GM21737 (cell line): ENCODE measurements at regions not wholly inside any gene's neighbourhood (a gene's known extent, or its start where the extent isn't known, plus 50 kb on each side); places are given as distances from the start of the nearest gene placed in this dataset.
"Not testable (repeated sequence)": the region's sequence is repeated elsewhere in the genome, so short reads cannot be mapped to it uniquely, and the experiment has no call there.

Experiments used
- ATAC-seq: cut with Tn5 transposase; IDR thresholded peaks from one replicate; pipeline ENCODE4 v1.9.1; 2021; ENCODE audit warnings: mild to moderate bottlenecking, moderate library complexity; ENCODE audit not compliant: unreplicated experiment

GRCh38 chr14:99995700-99996356 lies 69.4 kb upstream of the EVL start:
- ATAC-seq = peak; percentile 99

- no peak for ATAC-seq
Measured at GRCh38 chr14:99996951-99997571, 68.2 kb upstream of the EVL start.

- ATAC-seq = not testable (repeated sequence)
Measured at GRCh38 chr14:100000398-100000797, 64.8 kb upstream of the EVL start.

GRCh38 chr14:100004392-100004791 lies 60.8 kb upstream of the EVL start:
- ATAC-seq = no peak

GRCh38 chr14:100007254-100007653 lies 58.0 kb upstream of the EVL start:
- no peak for ATAC-seq

- not testable (repeated sequence) for ATAC-seq
Measured at GRCh38 chr14:100009802-100010201, 55.4 kb upstream of the EVL start.

GRCh38 chr14:100010679-100011078 lies 54.5 kb upstream of the EVL start:
- no peak for ATAC-seq

GRCh38 chr14:100011628-100012325 lies 53.4 kb upstream of the EVL start:
- ATAC-seq = no peak

- ATAC-seq = no peak
Measured at GRCh38 chr14:100012478-100013327, 52.5 kb upstream of the EVL start.

GRCh38 chr14:100015251-100015655 lies 50.0 kb upstream of the EVL start:
- peak; percentile 90 for ATAC-seq
